Colonic mucosa (tissue), 4 donors: ENCODE measurements at regions not wholly inside any gene's neighbourhood (a gene's known extent, or its start where the extent isn't known, plus 50 kb on each side); places are given as distances from the start of the nearest gene placed in this dataset.

Source experiments
- DNase-seq: peaks from one replicate; pipeline ENCODE4 v3.0.0-alpha.2; 2020
- H3K27ac ChIP-seq: fragments of 200-600 bp; one replicate; pipeline ENCODE4 v1.8.0; 2021
- H3K27me3 ChIP-seq: fragments of 200-600 bp; one replicate; pipeline ENCODE4 v1.8.0; 2021
- H3K36me3 ChIP-seq: fragments of 200-600 bp; one replicate; pipeline ENCODE4 v1.8.0; 2021
- H3K4me1 ChIP-seq: fragments of 200-600 bp; one replicate; pipeline ENCODE4 v1.8.0; 2021; ENCODE audit warnings: mild to moderate bottlenecking
- H3K4me3 ChIP-seq: fragments of 200-600 bp; one replicate; pipeline ENCODE4 v1.8.0; 2021
- H3K9ac ChIP-seq, 2 donors: one replicate each; pipeline ENCODE4 v1.7.0; 2013; ENCODE audit warnings: control low read depth in 2 of 2, low read depth in 2 of 2, low read length in 2 of 2
- H3K9me3 ChIP-seq: fragments of 200-600 bp; one replicate; pipeline ENCODE4 v1.8.0; 2021
- intact Hi-C: fragments of 100-400 bp; cut with DNase I; formaldehyde crosslinking; loops from one replicate; pipeline ENCODE4 v1.14.1; 2022
- TF ChIP-seq, protein P1 (sequence below): fragments of 200-600 bp; IDR thresholded peaks from one replicate; pipeline ENCODE4 v1.8.0; 2022; ENCODE audit warnings: antibody characterized with exemption, mild to moderate bottlenecking
- donor health status: healthy.
- donor health status: DM: no; HTN: no; CAD: no.
- donor health status: DM: no; HTN: no; CAD: no.

- intact Hi-C loops = no loop called here
- H3K4me3 ChIP-seq = no peak overlapping the region
- no peaks in the 10 kb centered on the region for H3K27me3 ChIP-seq
- no peaks in the 10 kb centered on the region for H3K4me1 ChIP-seq
- H3K36me3 ChIP-seq = no peaks in the 10 kb centered on the region
- TF ChIP-seq, protein P1, sequence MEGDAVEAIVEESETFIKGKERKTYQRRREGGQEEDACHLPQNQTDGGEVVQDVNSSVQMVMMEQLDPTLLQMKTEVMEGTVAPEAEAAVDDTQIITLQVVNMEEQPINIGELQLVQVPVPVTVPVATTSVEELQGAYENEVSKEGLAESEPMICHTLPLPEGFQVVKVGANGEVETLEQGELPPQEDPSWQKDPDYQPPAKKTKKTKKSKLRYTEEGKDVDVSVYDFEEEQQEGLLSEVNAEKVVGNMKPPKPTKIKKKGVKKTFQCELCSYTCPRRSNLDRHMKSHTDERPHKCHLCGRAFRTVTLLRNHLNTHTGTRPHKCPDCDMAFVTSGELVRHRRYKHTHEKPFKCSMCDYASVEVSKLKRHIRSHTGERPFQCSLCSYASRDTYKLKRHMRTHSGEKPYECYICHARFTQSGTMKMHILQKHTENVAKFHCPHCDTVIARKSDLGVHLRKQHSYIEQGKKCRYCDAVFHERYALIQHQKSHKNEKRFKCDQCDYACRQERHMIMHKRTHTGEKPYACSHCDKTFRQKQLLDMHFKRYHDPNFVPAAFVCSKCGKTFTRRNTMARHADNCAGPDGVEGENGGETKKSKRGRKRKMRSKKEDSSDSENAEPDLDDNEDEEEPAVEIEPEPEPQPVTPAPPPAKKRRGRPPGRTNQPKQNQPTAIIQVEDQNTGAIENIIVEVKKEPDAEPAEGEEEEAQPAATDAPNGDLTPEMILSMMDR = no peak
- no peak overlapping the region for H3K27ac ChIP-seq
- H3K9me3 ChIP-seq = no peaks in the 10 kb centered on the region
- no peak for DNase-seq
- H3K9ac ChIP-seq = no peak overlapping the region
Observed at GRCh38 chr3:25096536-25096935, 331.5 kb upstream of the RARB start.

GRCh38 chr3:25097023-25097422 lies 331.0 kb upstream of the RARB start:
- intact Hi-C loops = no loop called here
- TF ChIP-seq, protein P1 = no peak
- no peak overlapping the region for H3K4me3 ChIP-seq
- H3K9me3 ChIP-seq = no peaks in the 10 kb centered on the region
- no peak for DNase-seq
- H3K4me1 ChIP-seq = no peaks in the 10 kb centered on the region
- H3K9ac ChIP-seq = no peak overlapping the region
- H3K27ac ChIP-seq = no peak overlapping the region
- H3K36me3 ChIP-seq = no peaks in the 10 kb centered on the region
- H3K27me3 ChIP-seq = no peaks in the 10 kb centered on the region

DNA sequence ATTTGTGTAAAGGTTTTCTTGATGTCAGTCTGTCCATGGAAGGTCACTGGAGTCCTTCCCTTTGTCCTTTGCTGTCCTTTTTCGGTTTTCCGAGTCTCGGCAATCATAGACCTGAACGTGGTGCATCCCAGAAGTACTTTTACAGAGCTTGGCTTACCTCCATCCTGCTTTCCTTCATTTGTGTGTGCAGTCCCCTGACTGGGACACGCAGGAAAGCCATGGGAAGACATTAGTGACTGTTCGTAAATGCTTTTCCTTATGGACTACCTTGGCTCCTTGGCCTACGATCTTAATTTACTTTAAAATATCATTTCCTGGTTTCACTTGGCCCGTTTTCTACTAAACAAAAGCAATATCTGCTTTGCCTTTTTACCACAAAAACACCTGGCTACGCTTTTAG lies 328.4 kb upstream of the RARB start:
- Histone ChIP-seq H3K4me1 (no peaks in the 10 kb centered on the region), H3K27me3 (no peaks in the 10 kb centered on the region), H3K27ac (no peak overlapping the region), H3K9ac (no peak overlapping the region), H3K9me3 (no peaks in the 10 kb centered on the region), H3K36me3 (no peaks in the 10 kb centered on the region), H3K4me3 (no peak overlapping the region)
- no peak for DNase-seq
- intact Hi-C loops = no loop called here
- TF ChIP-seq, protein P1 = no peak

DNA sequence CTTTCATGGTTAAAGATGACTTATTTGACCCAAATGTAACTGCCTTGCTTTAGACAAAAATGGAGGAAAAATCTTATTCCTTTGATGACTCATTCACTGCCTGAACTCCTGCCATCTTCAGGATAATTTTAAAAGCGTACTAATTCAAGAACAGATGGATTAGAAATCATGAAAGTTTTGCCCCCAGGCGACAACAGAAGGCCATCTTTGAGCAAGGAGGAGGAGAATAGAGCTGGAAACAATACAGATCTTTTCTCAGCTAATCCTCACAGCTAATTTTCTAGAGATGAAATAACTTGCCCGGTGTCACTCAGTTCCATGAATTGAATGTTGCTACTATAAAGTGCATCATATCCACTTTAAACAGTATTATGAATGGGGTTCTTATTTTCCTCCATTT lies 324.7 kb upstream of the RARB start:
- Histone ChIP-seq H3K4me1 (no peaks in the 10 kb centered on the region), H3K36me3 (no peaks in the 10 kb centered on the region), H3K4me3 (no peak overlapping the region), H3K9ac (no peak overlapping the region), H3K27ac (no peak overlapping the region), H3K9me3 (no peaks in the 10 kb centered on the region), H3K27me3 (no peaks in the 10 kb centered on the region)
- no peak for DNase-seq
- intact Hi-C loops = no loop called here
- TF ChIP-seq, protein P1 = no peak

DNA sequence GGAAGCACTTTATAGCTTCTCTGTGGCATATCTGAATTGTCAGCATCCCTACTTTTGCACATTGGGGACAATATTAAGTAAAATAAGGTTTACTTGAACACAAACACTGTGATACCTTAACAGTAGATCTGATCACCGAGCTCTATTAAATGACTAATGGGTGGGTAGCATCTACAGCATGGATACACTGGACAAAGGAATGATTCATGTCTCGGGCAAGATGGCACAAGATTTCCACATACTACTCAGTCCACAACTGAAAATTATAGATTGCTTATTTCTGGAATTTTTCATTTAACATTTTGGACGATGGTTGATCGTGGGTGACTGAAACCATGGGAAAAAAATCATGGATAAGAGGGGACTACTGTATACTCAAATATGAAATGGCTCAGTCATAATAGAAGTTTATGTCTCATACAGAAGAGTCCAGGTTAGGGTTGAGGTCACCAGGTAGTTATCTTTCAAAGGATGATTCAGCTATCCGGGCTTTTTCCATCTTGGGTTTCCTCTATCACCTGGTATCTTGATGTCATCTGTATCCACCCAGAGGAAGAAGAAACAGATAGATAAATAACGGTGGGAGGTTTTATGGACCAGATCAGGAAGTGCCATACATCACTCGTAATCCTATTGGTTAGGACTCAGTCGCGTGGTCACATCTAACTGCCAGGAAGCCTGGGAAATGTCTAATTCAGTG lies 320.0 kb upstream of the RARB start:
- Histone ChIP-seq H3K27ac (no peak overlapping the region), H3K9ac (no peak overlapping the region), H3K27me3 (no peaks in the 10 kb centered on the region), H3K4me1 (no peaks in the 10 kb centered on the region), H3K4me3 (no peak overlapping the region), H3K9me3 (no peaks in the 10 kb centered on the region), H3K36me3 (no peaks in the 10 kb centered on the region)
- DNase-seq = no peak
- intact Hi-C loops = no loop called here
- TF ChIP-seq, protein P1 = no peak
